Keratinocyte (primary cell): ENCODE measurements at regions not wholly inside any gene's neighbourhood (a gene's known extent, or its start where the extent isn't known, plus 50 kb on each side); places are given as distances from the start of the nearest gene placed in this dataset.

Experiments used
- DNase-seq: peaks from one replicate; pipeline ENCODE4 v3.0.0-alpha.2; 2011; ENCODE audit warnings: low read depth, missing footprints, low spot score
- FAIRE-seq: peaks from 2 replicates; lab custom pipeline; 2011; peaks lifted over from hg19 to GRCh38; lab: Jason Lieb, UNC
- H2AFZ ChIP-seq: 2 replicates; pipeline ENCODE4 v1.6.0; 2012; ENCODE audit warnings: low read length, control low read depth, inconsistent platforms; ENCODE audit not compliant: control insufficient read depth
- H3K27ac ChIP-seq: 2 replicates; pipeline ENCODE4 v1.5.1; 2011; ENCODE audit warnings: low read length; ENCODE audit not compliant: control insufficient read depth, insufficient read depth
- H3K27me3 ChIP-seq: 3 replicates; pipeline ENCODE4 v1.6.0; 2011; ENCODE audit warnings: low read length; ENCODE audit not compliant: control insufficient read depth, insufficient read depth; ENCODE audit errors: extremely low read depth
- H3K36me3 ChIP-seq, 2 experiments: 2 replicates in 1 of 2; 3 replicates in 1 of 2; pipeline ENCODE4 v1.5.1; 2011; ENCODE audit warnings: low read length in 2 of 2, mild to moderate bottlenecking in 1 of 2; ENCODE audit not compliant: control insufficient read depth in 2 of 2, insufficient read depth in 2 of 2; ENCODE audit errors: extremely low read depth in 1 of 2
- H3K4me1 ChIP-seq: 3 replicates; pipeline ENCODE4 v1.5.1; 2011; ENCODE audit warnings: low read length; ENCODE audit not compliant: control insufficient read depth, insufficient read depth; ENCODE audit errors: extremely low read depth
- H3K4me2 ChIP-seq: 3 replicates; pipeline ENCODE4 v1.6.0; 2011; ENCODE audit warnings: low read depth, low read length; ENCODE audit not compliant: control insufficient read depth, insufficient read depth; ENCODE audit errors: extremely low read depth
- H3K4me3 ChIP-seq, 3 experiments: fragments of 200-600 bp in 1 of 3; sonication (generic) in 1 of 3; 2 replicates in 2 of 3; 3 replicates in 1 of 3; pipeline ENCODE4 v1.5.1; 2011 to 2016; ENCODE audit warnings: low read length in 3 of 3, mild to moderate bottlenecking in 3 of 3, control low read depth in 2 of 3, inconsistent platforms in 1 of 3, low read depth in 1 of 3, mixed read lengths in 1 of 3, mixed run types in 1 of 3, moderate library complexity in 1 of 3; ENCODE audit not compliant: control insufficient read depth in 2 of 3, insufficient read depth in 2 of 3; ENCODE audit errors: extremely low read depth in 1 of 3
- H3K79me2 ChIP-seq: 2 replicates; pipeline ENCODE4 v1.6.0; 2012; ENCODE audit warnings: low read length; ENCODE audit not compliant: control insufficient read depth, insufficient read depth
- H3K9ac ChIP-seq: 3 replicates; pipeline ENCODE4 v1.6.0; 2011; ENCODE audit warnings: low read length; ENCODE audit not compliant: control insufficient read depth, insufficient read depth; ENCODE audit errors: extremely low read depth
- H3K9me1 ChIP-seq: 3 replicates; pipeline ENCODE4 v1.6.0; 2011; ENCODE audit warnings: low read length; ENCODE audit not compliant: control insufficient read depth, insufficient read depth; ENCODE audit errors: extremely low read depth
- H3K9me3 ChIP-seq: 2 replicates; pipeline ENCODE4 v1.5.1; 2012; ENCODE audit warnings: low read depth, low read length; ENCODE audit not compliant: control insufficient read depth
- H4K20me1 ChIP-seq: 3 replicates; pipeline ENCODE4 v1.6.0; 2011; ENCODE audit warnings: low read length; ENCODE audit not compliant: control insufficient read depth, insufficient read depth; ENCODE audit errors: extremely low read depth
- EZH2 ChIP-seq: IDR thresholded peaks from one replicate; pipeline ENCODE4 v1.6.1; 2012; ENCODE audit warnings: inconsistent platforms, mild to moderate bottlenecking, low read length, moderate library complexity
- dilution Hi-C: fragments of 300-500 bp; cut with MboI; formaldehyde crosslinking; loops from one replicate; pipeline ENCODE4 v1.7.0; 2020; ENCODE audit warnings: low sequenced_read_pairs; ENCODE audit not compliant: extremely low pct_ligation_motif_present
- TF ChIP-seq, protein P1 (sequence below), 3 experiments: IDR thresholded peaks in 1 of 3; conservative IDR thresholded peaks in 1 of 3; optimal IDR thresholded peaks in 1 of 3; 2 replicates in 2 of 3; 3 replicates in 1 of 3; pipeline versions ENCODE3 to v1.5.1; 2011; ENCODE audit warnings: low read length in 3 of 3, mild to moderate bottlenecking in 3 of 3, moderate library complexity in 2 of 3, control low read depth in 1 of 3, inconsistent platforms in 1 of 3; ENCODE audit not compliant: insufficient read depth in 2 of 3; ENCODE audit errors: extremely low read depth in 1 of 3

DNA sequence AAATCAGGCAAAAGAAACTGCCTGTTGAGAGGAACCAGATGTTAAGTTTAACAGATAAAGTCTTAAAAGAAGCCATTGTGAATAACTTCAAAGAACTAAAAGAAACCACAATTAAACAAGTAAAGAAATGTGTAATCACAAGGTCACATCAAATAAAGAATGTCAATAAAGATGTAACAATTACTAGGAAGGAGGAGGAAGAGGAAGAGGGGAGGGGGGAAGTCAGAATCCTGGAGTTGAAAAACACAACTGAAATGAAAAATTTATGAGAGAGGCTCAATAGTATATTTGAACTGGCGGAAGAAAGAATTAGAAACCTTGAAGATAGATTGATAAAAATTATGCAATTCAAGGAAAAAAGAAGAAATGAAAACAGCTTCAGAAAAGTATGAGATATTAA, 88.4 kb upstream of the CRIM1 start:
- dilution Hi-C loops = no loop called here

DNA sequence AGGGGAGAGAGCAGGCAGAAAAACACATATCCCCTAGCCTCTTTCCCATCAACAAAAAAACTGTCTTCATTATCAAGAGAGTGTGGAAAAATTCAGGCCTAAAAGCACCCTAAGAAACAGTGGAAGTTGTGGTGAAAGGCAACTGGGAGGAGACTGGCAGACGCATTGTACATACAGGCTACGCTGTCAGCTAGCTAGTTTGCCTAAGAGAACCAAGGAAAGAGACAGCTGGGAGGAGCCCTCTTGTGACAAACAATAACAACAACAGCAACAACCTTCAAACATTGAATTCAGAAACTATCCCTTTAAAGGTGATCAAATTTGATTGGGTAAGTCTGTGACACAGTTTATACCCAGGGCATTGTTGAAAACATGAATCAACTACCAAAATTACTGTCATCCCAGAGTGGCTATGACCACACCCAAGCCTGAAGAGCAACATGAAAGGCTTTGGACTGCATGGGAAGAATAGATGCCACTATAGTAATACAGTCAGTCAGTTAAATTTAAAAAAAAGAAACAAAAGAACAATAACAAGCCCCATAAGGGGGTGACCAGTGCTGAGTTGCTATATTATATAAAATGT, 88.9 kb upstream of the CRIM1 start:
- Histone ChIP-seq H3K9me3 (no peaks in the 10 kb centered on the region), H3K79me2 (no peaks in the 10 kb centered on the region), H3K9ac (no peak overlapping the region), H4K20me1 (no peaks in the 10 kb centered on the region), H3K27ac (no peak overlapping the region), H3K9me1 (no peaks in the 10 kb centered on the region), H3K27me3 (no peaks in the 10 kb centered on the region), H3K36me3 (no peaks in the 10 kb centered on the region), H3K4me1 (no peaks in the 10 kb centered on the region), H3K4me3 (no peak overlapping the region), H2AFZ (no peak overlapping the region), H3K4me2 (no peak overlapping the region)
- DNase-seq = no peak
- TF ChIP-seq EZH2 = no peak
- TF ChIP-seq, protein P1, sequence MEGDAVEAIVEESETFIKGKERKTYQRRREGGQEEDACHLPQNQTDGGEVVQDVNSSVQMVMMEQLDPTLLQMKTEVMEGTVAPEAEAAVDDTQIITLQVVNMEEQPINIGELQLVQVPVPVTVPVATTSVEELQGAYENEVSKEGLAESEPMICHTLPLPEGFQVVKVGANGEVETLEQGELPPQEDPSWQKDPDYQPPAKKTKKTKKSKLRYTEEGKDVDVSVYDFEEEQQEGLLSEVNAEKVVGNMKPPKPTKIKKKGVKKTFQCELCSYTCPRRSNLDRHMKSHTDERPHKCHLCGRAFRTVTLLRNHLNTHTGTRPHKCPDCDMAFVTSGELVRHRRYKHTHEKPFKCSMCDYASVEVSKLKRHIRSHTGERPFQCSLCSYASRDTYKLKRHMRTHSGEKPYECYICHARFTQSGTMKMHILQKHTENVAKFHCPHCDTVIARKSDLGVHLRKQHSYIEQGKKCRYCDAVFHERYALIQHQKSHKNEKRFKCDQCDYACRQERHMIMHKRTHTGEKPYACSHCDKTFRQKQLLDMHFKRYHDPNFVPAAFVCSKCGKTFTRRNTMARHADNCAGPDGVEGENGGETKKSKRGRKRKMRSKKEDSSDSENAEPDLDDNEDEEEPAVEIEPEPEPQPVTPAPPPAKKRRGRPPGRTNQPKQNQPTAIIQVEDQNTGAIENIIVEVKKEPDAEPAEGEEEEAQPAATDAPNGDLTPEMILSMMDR (optimal IDR thresholded peaks at IDR 0.05 in 1 of 3, IDR thresholded peaks at IDR 0.05 in 1 of 3, conservative IDR thresholded peaks at IDR 0.05 in 1 of 3; ENCODE audit: extremely low read depth in 1 of 3, insufficient read depth in 2 of 3, low read length in 3 of 3) = no peak
- dilution Hi-C loops = no loop called here
- no peak for FAIRE-seq

More for the DNA sequence above, 88.4 kb upstream of the CRIM1 start:
- Histone ChIP-seq H3K27me3 (no peaks in the 10 kb centered on the region), H3K36me3 (no peaks in the 10 kb centered on the region), H3K4me2 (no peak overlapping the region), H4K20me1 (no peaks in the 10 kb centered on the region), H2AFZ (no peak overlapping the region), H3K4me1 (no peaks in the 10 kb centered on the region), H3K9me1 (no peaks in the 10 kb centered on the region), H3K79me2 (no peaks in the 10 kb centered on the region), H3K9ac (no peak overlapping the region), H3K4me3 (no peak overlapping the region), H3K27ac (no peak overlapping the region), H3K9me3 (no peaks in the 10 kb centered on the region)
- DNase-seq (no peak), FAIRE-seq (no peak)
- no peak for TF ChIP-seq EZH2
- TF ChIP-seq, protein P1 (optimal IDR thresholded peaks at IDR 0.05 in 1 of 3, IDR thresholded peaks at IDR 0.05 in 1 of 3, conservative IDR thresholded peaks at IDR 0.05 in 1 of 3; ENCODE audit: extremely low read depth in 1 of 3, insufficient read depth in 2 of 3, low read length in 3 of 3) = no peak
